ENCODE measurements at regions not wholly inside any gene's neighbourhood (a gene's known extent, or its start where the extent isn't known, plus 50 kb on each side); places are given as distances from the start of the nearest gene placed in this dataset.

DNA sequence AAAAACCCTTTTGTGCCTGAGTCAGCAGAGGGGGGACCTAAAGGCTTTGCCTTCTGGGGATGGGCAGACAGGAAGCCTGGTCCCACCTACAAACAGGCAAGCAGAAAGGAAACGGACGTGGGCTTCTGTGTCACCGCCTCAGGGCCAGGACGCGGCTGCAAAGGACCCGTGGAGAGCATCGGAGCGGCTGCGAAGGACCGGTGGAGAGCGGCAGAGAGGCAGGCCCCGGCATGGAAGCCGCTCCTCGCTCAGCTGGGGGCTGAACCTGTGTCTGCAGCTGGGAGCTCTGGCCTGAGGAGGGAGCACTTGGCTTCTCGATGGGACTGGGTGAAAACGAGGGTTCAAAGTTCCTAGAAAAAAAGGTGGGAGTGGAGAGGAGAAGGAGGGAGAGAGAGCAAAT is 125.4 kb upstream of the PPP2R2D start:
- TF ChIP-seq, protein P1, sequence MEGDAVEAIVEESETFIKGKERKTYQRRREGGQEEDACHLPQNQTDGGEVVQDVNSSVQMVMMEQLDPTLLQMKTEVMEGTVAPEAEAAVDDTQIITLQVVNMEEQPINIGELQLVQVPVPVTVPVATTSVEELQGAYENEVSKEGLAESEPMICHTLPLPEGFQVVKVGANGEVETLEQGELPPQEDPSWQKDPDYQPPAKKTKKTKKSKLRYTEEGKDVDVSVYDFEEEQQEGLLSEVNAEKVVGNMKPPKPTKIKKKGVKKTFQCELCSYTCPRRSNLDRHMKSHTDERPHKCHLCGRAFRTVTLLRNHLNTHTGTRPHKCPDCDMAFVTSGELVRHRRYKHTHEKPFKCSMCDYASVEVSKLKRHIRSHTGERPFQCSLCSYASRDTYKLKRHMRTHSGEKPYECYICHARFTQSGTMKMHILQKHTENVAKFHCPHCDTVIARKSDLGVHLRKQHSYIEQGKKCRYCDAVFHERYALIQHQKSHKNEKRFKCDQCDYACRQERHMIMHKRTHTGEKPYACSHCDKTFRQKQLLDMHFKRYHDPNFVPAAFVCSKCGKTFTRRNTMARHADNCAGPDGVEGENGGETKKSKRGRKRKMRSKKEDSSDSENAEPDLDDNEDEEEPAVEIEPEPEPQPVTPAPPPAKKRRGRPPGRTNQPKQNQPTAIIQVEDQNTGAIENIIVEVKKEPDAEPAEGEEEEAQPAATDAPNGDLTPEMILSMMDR (IDR thresholded peaks at IDR 0.05; ENCODE audit: low read length): no peak
- TF ChIP-seq EZH2phosphoT487 (IDR thresholded peaks at IDR 0.05; ENCODE audit: low read length) (no peak), EZH2 (optimal IDR thresholded peaks at IDR 0.05; ENCODE audit: low read depth, low read length) (no peak)

Data from MM.1S (cell line).